GM21423 (cell line): ENCODE measurements at regions not wholly inside any gene's neighbourhood (a gene's known extent, or its start where the extent isn't known, plus 50 kb on each side); places are given as distances from the start of the nearest gene placed in this dataset.

Experiments
- ATAC-seq: cut with Tn5 transposase; IDR thresholded peaks from one replicate; pipeline ENCODE4 v1.9.1; 2021; ENCODE audit warnings: mild to moderate bottlenecking, moderate library complexity; ENCODE audit not compliant: unreplicated experiment

DNA sequence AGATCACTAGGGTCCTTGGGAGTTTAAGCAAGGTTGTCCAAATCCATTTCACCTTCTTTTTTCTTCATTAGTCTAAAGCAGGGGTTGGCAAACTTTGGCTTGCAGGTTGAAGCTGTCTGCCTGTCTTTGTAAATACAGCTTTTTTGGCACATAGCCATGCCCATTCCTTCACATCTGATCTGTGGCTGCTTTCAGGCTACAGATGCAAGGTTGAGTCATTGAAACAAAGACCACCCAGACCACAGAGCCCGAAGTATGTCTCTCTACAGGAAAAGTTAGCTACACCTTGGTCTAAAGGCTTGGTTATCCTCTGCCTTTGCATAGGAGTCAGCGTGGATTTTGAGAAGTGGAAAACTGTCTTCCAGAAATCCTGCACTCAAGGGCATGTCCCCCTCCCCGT lies 238.1 kb upstream of the STS start:
- ATAC-seq: no peak

DNA sequence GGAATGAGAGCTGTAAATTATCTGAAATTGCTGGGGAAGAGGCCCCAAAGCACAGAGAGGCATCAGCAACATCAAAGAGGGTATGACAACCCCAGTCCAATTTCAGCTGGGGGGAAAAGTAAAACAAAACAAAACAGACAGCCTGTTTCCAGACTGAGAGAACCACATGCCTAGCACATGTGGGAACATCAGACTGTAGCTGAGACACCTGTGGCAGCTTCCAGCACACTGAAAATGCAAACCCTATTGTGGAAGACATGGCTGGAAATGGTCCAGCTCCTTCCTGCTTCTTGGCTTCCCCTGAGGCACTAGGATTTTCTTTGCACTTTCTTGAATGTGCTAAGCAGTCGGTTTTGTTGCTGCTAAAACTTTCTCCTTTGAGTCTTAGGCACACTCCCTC lies 240.9 kb upstream of the STS start:
- no peak for ATAC-seq

DNA sequence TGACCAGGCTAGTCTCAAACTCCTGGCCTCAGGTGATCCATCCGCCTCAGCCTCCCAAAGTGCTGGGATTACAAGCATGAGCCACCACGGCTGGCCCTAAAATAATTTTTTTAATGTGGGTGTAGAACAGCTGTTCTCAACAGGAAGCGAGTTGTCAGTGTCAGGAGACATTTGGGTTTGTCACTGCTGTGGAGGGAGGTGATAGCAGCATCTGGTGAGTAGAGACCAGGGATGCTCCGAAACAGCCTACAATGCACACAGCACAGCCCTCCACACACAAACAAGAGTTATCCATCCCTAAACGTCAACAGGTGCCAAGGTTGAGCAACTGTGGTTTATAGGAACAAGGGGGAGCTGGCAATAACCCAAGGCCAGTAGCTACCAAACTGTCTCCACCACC lies 243.4 kb upstream of the STS start:
- ATAC-seq: no peak

DNA sequence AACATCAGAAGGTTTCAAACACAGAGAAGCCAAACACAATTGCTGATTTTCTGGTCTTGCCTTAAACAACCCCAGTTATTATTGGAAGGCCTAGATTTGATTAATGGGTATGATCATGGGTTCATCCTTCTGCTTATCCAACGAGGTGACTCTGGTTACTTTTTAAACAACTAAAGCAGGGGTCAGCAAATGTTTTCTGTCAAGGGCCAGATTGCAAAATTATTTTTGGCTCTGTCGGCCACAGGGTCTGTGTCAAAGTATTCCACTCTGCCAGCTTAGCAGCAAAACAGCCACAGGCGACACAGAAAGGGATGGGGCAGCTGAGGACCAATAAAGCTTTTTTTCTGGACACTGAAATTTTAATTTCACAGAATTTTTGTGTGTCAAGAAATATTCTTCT lies 249.1 kb upstream of the STS start:
- ATAC-seq: no peak

DNA sequence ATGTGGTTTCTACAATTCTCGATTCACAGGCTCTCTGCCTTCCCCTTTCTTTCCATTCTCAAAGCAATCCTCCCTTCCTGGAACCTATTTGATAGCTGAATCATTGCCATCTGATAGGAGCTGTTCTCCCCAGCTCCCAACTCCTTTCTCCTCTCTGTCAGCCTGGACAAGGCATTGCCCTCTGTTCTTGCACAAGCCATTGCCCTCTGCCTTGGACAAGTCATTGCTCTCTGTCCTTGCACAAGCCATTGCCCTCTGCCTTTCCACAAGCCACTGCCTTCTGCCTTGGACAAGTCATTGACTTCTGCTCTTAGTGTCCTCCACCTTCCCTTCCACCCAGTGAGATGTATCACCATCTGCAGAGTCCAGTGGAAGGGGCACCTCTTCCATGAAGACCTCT lies 256.1 kb upstream of the STS start:
- ATAC-seq: no peak

DNA sequence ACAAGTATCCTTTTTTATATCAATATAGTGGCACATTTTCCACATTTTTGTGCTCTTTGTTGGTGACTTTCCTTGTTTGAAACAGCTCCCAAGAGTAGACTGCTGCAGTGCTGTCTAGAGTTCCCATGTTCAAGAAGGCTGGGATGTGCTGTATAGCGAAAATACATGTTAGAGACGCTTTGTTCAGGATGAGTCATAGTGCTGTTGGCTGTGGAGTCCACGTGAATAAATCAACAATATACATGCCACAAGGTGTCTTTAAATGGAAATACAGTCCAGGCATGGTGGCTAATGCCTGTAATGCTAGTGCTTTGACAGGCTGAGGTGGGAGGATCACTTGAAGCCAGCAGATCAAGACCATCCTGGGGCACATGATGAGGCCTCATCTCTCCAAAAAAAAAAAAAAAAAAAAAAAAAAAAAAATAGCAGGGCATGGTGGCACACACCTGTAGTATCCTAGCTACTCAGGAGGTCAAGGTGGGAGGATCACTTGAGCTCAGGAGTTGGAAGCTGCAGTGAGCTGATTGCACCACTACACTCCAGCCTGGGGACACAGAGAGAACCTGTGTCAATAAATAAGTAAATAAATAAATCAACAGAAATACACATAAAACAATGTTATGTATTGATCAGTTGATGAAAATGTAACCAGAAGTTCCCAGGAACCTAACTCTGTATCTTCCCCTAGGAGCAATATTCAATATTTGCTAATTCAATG lies 256.8 kb upstream of the STS start:
- ATAC-seq: no peak

DNA sequence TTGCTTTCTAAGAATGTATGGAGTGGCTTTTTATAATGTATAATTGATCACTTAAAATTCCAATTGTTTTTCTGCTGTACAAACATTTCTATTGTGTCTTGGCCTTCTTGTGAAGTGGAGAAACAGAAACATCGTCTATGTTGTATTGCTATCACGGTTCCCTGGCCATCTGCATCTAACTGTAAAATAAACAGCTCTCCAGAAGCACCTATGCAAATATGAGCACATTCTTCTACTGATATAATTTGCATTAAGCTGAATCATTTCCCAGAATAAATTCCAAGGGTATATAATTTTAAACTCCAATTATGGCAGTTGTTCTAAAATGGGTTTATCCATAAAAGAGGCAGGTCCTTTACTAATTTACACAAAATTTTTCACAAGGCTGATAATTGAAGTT lies 261.6 kb upstream of the STS start:
- no peak for ATAC-seq

DNA sequence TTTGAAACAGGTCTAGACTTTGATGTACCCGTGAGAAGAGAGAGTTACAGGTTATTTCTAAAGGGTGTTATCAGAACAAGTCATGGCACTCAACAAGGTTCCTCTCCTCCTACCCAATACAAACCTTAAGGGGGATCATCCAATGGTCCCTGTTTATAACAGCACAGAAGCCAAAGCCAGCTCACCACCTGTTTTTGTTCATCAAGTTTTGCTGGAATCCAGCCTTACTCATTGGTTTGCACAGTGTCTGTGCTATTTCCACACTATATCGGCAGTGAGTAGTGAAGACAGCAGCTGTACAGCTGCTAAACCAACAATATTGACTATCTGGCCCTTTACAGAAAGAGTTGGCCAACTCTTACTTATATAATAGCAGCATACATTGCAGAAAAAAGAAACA lies 262.1 kb upstream of the STS start:
- no peak for ATAC-seq

DNA sequence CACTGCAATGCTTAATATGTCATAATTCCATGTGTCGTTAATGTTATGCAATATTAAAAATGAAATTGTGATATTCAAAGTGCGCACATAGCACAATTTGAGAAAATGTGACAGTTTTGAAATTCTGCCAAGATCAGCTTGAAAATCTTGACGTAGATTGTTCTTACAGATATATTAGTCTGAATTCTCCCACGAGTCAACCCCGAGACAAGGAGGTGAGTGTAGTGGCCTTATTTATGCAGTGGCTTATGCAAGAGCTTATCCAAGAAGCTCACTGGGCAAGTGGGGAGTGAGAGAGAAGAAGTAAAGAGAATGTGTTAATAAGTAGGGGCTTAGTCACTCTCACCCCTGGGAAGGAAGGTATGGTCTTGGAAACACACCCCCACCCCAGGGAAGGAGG lies 286.1 kb upstream of the STS start:
- no peak for ATAC-seq

DNA sequence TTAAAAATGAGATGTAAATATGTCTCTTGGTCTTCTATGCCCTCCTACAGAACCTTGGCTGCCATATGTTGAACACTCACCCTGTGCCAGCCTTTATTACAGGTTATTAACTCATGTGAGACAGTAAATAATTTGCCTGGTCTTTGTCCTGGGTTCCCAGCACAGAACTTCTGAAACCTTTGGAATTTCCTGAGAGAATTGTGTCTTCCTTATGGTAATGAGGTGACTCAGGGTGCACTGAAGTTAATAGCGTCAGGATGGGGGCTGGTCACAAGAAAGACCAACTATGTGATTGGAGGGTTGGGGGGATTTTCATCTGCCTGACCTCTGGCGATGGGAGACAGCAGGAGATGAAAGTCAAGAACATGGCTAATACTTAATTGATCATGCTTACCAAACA lies 289.8 kb upstream of the STS start:
- ATAC-seq: no peak

DNA sequence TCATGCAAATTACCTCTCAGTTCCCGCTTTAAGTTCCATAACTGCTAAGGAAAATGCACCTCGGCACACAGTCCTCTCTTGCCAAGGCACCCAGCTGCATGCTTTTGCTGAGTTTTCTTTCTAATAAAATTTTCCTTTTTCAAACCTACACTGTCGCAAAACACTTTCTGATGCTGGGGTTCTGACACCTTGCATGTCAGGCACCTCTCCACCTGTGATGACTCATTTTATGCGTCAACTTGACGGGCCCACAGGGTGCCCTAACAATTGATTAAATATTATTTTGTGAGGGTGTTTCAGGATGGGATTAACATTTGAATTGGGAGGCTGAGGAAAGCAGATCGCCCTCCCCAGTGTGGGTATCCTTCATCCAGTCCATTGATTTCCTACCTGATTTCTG lies 291.0 kb upstream of the STS start:
- no peak for ATAC-seq

DNA sequence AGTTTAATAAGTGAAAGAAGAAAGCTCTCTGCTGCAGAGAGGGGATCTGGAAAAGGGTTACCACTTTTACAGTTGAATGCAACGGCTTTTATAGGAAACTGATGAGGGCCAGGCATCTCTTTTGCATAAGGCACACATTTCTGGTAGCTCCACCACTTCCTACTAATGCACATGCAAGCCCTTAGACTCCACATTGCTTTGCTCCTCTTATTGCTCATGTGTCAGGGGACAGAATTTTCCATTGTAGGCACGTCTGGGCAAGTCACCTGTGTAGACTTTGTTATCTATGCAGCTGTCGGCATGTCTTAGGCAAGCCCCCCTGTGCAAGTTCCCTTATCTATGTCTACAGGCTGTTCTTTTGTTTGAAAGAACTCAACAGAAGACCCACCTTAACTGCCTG lies 294.6 kb upstream of the STS start:
- ATAC-seq: no peak

DNA sequence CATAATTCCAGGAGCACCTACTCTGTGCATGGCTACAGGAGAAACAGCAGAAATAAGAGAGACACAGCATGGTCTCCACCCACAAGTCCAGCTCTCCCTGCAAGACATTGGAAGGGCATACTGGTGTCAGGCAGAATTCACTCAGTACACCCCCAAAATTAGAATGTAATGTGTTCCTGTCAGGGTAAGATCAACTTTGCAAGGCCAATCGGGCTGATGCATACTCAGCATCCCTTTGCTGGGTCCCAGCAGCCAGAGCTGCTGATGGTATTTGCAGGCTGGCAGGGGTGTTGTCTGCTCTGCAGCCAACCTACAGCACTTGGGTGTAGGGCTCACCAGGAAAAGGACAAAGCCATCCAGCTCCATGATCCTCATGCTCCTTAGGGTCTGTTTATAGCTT lies 295.4 kb upstream of the STS start:
- ATAC-seq: no peak

DNA sequence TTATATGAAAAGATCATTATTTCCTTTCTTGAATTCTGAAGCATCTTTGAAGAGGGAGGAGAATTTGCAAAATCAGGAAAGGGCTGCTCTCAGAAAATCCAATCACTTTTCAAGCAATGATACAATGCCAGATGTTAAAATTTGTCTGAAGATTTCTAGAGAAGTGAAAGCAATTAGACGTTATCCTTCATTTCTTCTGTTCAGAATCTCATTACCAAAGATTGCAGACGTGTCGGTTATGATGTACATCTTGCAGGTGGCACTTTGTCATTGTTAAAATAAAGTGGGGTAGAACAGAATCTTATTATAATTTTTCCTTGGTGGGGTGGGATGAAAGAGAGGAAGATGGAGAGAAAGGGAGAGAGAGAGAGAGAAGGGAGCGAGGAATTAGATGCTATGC lies 296.4 kb upstream of the STS start:
- no peak for ATAC-seq

DNA sequence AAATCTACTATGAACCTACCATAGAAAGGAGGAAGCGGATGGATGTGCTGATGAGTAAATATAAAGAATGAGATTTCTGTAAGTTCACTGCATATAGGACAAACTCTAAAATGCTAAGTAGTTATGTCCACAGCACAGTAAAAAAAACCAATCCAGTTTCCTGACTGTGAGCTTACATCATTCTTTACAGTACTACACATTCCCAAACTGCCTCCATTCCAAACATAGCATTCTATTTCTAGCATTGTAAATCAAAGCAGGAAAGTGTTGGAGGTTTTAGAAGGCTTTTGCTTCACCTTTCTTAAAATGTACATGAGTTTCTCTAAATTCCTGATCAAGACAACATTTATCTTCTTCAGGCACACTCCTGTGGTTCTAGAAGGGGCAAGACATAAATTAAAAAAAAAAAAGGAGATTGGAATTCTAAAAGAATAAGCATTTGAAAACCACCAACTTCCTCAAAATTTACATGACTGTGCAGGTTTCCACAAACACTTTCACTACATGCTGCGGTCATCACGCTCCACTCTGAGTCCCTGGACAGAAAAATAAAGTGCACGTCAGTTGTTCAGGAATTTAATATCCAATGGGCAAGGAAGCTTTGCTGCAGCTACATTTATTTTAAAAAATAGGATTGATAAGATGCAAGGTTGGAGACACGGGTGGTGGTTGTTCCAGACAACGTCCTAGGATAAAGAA lies 297.6 kb upstream of the STS start:
- ATAC-seq: no peak

DNA sequence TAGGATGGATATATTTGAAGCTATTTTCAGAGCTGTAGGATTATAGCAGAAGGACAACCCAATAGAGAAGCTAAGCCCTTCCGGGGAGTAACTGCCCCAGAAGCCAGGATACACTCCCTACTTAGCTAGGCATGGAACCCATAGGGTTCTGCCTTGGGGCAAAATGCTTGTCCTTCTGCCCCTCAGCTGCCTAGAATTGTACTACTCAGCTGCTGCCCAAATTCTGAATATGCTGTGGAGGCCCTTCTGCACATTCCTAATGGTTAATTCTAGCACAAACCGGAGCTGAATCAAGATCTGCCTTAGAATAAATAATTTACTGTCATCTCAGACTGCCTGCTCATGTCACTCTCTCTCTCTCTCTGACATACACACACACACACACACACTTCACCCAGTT lies 297.7 kb upstream of the VCX3A start:
- ATAC-seq: no peak

DNA sequence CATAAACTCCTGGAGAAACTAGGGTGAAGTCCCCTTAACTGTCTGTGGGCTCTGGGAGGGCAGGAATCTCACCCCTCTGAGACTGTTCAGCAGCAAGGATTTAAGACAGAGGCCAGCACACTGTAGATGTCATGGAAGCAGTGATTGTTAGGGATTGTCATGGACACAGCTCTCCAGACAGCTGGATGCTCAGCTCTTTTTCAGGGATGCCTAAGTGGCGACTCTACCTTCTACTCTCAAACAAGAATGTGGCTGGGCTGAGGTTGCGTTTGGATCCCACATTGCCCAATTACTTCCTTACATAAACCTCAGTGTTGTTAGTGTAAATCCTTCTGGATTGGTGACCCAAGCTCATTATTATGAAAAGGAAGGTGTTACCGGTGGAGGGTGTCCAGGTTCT lies 291.9 kb upstream of the VCX3A start:
- no peak for ATAC-seq

DNA sequence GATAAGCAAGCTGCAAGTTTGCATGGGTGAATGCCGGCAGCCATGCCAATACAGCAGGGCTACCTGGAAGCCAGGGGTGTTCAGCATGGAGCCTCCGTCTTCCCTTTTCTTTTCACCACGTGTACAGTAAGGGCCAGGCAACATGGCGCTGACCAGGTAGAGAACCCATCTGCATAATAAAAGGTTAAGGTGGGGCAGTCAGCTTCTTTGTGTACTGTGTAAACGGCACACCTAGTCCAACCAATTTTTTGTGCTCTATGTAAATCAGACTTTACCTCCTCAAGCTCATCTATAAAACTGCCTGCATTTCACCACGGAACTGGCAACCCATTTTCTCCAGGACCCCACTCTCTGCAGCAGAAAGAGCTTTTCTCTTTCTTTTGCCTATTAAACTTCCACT lies 286.8 kb upstream of the VCX3A start:
- no peak for ATAC-seq

DNA sequence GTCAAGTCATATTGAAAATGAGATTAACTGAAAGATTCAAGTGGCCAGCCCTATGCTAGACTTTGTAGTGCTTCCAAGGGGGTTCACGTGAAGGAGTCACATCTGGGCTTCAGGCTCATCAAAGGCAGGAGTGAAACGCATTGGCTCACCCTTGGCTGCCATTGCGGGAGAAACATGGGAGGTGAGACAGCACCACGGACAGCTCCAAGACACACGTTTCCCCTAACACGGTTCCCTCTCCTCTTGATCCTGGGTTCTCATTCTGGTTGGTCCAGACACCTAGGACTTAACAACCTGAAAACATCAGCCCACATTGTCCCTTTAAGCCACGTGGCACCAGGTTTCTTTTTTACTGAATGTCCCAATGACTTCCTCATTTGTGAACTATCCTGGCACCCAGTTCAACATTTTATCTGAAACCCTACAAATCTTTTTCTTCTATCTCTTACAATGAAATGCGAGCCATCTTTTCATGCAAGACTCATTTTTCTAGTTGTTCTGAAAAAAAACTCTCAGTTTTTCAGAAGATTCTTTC lies 279.0 kb upstream of the VCX3A start:
- no peak for ATAC-seq

DNA sequence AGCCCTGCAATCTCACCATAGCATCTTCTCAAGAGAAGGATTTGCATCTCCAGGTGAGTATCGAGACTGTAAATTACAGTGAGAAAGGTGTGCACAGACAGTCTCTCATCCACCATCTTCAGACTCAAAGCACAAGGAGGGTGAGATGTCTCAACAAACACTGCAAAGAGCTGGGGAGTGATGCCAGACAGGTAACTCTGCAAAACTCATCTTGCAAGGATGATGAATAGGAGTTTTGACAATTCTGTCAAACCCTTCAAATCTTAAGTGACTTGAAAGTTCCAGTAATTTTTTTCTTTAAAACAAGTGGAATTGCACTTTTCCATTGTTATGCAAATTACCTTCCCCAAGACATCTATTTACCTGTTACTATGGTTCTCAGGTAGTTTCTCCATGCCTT lies 277.2 kb upstream of the VCX3A start:
- no peak for ATAC-seq

DNA sequence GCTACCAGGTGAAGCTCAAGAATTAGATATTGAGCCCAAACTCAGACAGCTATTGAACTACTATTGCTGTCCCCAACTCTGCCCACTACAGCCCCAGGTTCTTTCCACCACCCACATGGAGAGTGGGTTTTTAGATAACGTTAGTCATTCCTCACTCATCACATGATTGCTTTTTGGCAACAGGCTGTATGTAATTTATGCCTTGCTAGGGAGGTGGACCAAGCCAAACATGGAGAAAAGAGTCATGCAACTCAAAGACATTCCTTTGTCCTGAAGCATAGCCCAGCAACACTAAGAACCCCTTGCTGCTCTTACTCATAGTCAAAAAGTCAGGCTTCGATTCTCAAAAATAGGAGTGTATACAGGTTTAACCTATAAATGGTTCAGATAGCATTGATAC lies 275.9 kb upstream of the VCX3A start:
- ATAC-seq: no peak

DNA sequence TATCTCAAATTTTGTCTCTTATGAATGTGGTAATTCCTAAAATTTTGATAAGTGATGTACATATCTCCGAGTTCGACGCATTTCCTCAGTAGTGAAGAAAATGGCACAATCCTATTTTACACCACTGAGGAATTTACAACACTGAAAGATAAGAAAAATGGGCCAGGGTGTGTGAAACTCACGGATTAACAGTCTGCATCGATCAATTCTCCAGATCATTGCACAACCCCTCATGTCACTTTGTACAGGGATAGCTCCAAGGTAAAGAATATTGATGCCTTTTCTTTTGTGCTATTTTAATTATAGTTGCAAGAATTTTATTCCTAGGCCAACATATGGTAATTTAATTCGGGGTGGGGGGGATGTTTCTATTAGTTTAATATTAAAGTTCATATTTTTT lies 268.7 kb upstream of the VCX3A start:
- no peak for ATAC-seq

DNA sequence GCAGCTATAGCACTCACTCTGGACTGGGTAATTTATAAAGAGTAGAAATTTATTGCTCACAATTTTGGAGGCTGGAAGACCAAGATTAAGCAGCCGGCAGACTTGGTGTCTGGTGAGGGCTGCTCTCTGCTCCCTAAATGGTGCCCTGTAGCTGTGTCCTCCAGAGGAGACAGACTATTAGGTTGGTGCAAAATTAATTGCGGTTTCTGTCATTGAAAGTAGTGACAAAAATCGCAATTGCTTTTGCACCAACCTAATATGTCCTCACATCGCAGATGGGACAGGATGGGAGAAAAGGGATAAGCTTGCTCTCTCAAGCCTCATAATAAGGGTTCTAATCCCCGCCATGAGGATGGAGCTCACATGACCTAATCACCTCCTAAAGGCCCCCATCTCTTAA lies 258.1 kb upstream of the VCX3A start:
- ATAC-seq: no peak
